ENCODE measurements at regions not wholly inside any gene's neighbourhood (a gene's known extent, or its start where the extent isn't known, plus 50 kb on each side); places are given as distances from the start of the nearest gene placed in this dataset.

DNA sequence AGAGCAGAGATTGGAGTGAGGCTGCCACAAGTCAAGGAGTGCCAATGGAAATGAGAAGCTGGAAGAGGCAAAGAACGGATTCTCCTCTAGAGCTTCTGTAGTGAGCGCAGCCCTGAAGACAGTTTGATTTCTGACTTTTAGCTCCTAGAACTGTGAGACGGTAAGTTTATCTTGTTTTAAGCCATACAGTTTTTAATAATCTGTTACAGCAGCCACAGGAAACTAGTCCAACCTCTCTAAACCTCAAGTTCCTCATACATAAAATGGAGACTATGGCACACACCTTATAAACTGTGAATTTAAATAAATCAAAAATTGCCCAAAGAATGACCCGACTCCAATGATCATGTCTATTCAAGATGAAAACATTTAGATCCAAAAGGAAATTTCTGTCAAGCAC is 596.5 kb downstream of the BCL11A start:
- H3K4me3 Mint-ChIP-seq: no peak overlapping the region
- H3K36me3 Mint-ChIP-seq: no peaks in the 10 kb centered on the region
- no peaks in the 10 kb centered on the region for H3K36me3 ChIP-seq (ENCODE audit: control insufficient read depth, insufficient read depth, low read length)
- peaks cover 0 to 6% (median 0%) of the 10 kb centered on the region in 7 donors for H3K9me3 Mint-ChIP-seq
- no peak overlapping the region for H3K27ac Mint-ChIP-seq
- DNase-seq (no peak), ATAC-seq (ENCODE audit: low read depth in 2 of 2) (no peak)
- no peaks in the 10 kb centered on the region for H3K4me1 ChIP-seq (ENCODE audit: control insufficient read depth, insufficient read depth, low read length, poor library complexity, severe bottlenecking)
- no peak overlapping the region for H3K4me3 ChIP-seq (ENCODE audit: low read depth, low read length)
- H3K27me3 ChIP-seq (ENCODE audit: control insufficient read depth, insufficient read depth, low read length): no peaks in the 10 kb centered on the region
- H3K4me1 Mint-ChIP-seq: no peaks in the 10 kb centered on the region
- H3K27me3 Mint-ChIP-seq: no peaks in the 10 kb centered on the region
- H3K27ac ChIP-seq (ENCODE audit: insufficient read depth, low read length, poor library complexity, severe bottlenecking): no peak overlapping the region
- no peaks in the 10 kb centered on the region for H3K9me3 ChIP-seq (ENCODE audit: control insufficient read depth in 2 of 2, low read length in 2 of 2)

DNA sequence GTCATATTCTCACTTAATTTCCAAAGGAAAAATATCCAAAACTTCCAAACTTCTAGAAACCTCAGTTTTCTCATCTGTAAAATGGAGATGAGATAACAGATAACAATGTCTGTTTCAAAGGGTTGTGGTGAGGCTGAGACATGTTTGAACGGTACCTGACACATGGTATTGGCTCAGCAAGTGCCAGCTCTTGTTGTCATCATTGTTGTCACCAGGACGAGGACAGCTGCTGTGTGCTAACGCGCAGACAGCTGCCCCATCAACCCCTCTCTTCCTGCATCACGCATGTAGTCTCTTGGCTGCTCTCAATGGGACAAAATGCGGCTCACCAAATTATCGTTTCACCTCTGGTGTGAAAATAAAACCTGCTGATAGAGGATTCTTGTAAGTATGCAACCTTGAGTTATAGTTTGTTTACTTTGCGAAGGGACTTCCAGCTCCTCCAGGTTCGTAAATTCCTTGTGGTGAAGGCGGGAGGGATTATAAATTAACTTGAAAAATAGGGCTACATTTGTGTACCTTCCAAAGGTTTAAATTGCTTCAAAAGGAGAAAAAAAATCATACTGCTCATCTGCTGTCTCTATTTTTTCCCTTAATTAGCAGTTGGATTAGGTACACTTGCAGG is 605.4 kb downstream of the BCL11A start:
- no peak overlapping the region for H3K4me3 Mint-ChIP-seq
- DNase-seq (no peak), ATAC-seq (ENCODE audit: low read depth in 2 of 2) (no peak)
- H3K4me1 Mint-ChIP-seq: no peaks in the 10 kb centered on the region
- no peaks in the 10 kb centered on the region for H3K9me3 ChIP-seq (ENCODE audit: control insufficient read depth in 2 of 2, low read length in 2 of 2)
- peaks cover 0 to 3% (median 0%) of the 10 kb centered on the region in 7 donors for H3K9me3 Mint-ChIP-seq
- no peaks in the 10 kb centered on the region for H3K27me3 ChIP-seq (ENCODE audit: control insufficient read depth, insufficient read depth, low read length)
- no peaks in the 10 kb centered on the region for H3K36me3 Mint-ChIP-seq
- no peaks in the 10 kb centered on the region for H3K36me3 ChIP-seq (ENCODE audit: control insufficient read depth, insufficient read depth, low read length)
- H3K4me3 ChIP-seq (ENCODE audit: low read depth, low read length): no peak overlapping the region
- H3K27ac Mint-ChIP-seq: no peak overlapping the region
- H3K27me3 Mint-ChIP-seq: no peaks in the 10 kb centered on the region
- no peak overlapping the region for H3K27ac ChIP-seq (ENCODE audit: insufficient read depth, low read length, poor library complexity, severe bottlenecking)
- no peaks in the 10 kb centered on the region for H3K4me1 ChIP-seq (ENCODE audit: control insufficient read depth, insufficient read depth, low read length, poor library complexity, severe bottlenecking)

DNA sequence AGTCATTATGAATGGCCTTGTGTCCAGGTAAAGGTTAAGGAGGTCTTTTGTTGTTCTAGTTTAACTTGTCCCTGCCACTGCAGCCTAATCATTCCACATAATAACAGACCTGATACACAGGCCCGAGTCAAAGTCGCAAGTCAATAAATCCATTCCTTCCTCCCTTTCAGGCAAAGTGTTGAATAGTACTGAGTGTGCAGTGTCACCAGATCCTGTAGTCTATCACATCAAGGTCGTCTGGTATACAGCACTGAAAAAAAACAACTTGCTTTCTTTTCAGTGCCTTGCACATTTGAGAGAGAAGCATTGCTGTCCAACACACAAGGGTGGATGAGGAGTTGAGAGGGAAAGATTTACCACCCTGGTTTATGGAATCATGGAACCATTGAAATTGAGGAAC is 606.2 kb downstream of the BCL11A start:
- DNase-seq: no peak
- no peaks in the 10 kb centered on the region for H3K36me3 Mint-ChIP-seq

GRCh38 chr2:59939236-59939635 is 614.2 kb downstream of the BCL11A start:
- Mint-ChIP-seq H3K27me3 (no peaks in the 10 kb centered on the region), H3K27ac (no peak overlapping the region), H3K9me3 (peaks cover 0 to 4% (median 0%) of the 10 kb centered on the region in 7 donors), H3K4me1 (no peaks in the 10 kb centered on the region), H3K4me3 (no peak overlapping the region), H3K36me3 (no peaks in the 10 kb centered on the region)
- no peak overlapping the region for H3K4me3 ChIP-seq (ENCODE audit: low read depth, low read length)
- DNase-seq: no peak
- no peak for ATAC-seq (ENCODE audit: low read depth in 2 of 2)
- no peaks in the 10 kb centered on the region for H3K4me1 ChIP-seq (ENCODE audit: control insufficient read depth, insufficient read depth, low read length, poor library complexity, severe bottlenecking)
- no peaks in the 10 kb centered on the region for H3K27me3 ChIP-seq (ENCODE audit: control insufficient read depth, insufficient read depth, low read length)
- no peaks in the 10 kb centered on the region for H3K9me3 ChIP-seq (ENCODE audit: control insufficient read depth in 2 of 2, low read length in 2 of 2)
- no peaks in the 10 kb centered on the region for H3K36me3 ChIP-seq (ENCODE audit: control insufficient read depth, insufficient read depth, low read length)
- H3K27ac ChIP-seq (ENCODE audit: insufficient read depth, low read length, poor library complexity, severe bottlenecking): no peak overlapping the region

More for the DNA sequence above, 606.2 kb downstream of the BCL11A start:
- H3K4me3 Mint-ChIP-seq: no peak overlapping the region
- peaks cover 0 to 3% (median 0%) of the 10 kb centered on the region in 7 donors for H3K9me3 Mint-ChIP-seq
- no peaks in the 10 kb centered on the region for H3K4me1 ChIP-seq (ENCODE audit: control insufficient read depth, insufficient read depth, low read length, poor library complexity, severe bottlenecking)
- H3K27me3 ChIP-seq (ENCODE audit: control insufficient read depth, insufficient read depth, low read length): no peaks in the 10 kb centered on the region
- H3K4me3 ChIP-seq (ENCODE audit: low read depth, low read length): no peak overlapping the region
- H3K27ac Mint-ChIP-seq: no peak overlapping the region
- no peaks in the 10 kb centered on the region for H3K36me3 ChIP-seq (ENCODE audit: control insufficient read depth, insufficient read depth, low read length)
- no peaks in the 10 kb centered on the region for H3K4me1 Mint-ChIP-seq
- no peaks in the 10 kb centered on the region for H3K9me3 ChIP-seq (ENCODE audit: control insufficient read depth in 2 of 2, low read length in 2 of 2)
- no peak for ATAC-seq (ENCODE audit: low read depth in 2 of 2)
- H3K27me3 Mint-ChIP-seq: no peaks in the 10 kb centered on the region
- H3K27ac ChIP-seq (ENCODE audit: insufficient read depth, low read length, poor library complexity, severe bottlenecking): no peak overlapping the region

DNA sequence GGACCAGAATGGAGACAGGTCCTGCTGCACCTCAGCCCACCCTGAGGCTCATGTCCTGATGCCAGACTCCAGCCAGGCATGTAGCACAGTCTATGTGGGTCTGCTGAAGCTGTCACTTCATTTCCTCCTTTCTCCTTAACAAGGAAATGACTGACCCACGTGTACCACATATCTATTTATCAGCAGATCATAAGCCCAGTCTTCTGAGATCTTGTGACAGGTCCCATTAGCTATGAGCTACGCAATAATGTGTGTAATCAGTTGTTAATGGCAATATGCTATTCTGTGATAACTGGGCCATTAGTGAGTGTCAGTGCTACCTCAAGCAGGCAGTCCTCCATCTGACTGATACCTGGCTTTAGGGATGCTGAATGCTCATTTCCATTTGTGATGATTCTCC is 615.3 kb downstream of the BCL11A start:
- no peak for ATAC-seq (ENCODE audit: low read depth in 2 of 2)
- no peaks in the 10 kb centered on the region for H3K27me3 Mint-ChIP-seq
- no peaks in the 10 kb centered on the region for H3K4me1 Mint-ChIP-seq
- H3K27ac Mint-ChIP-seq: no peak overlapping the region
- H3K9me3 ChIP-seq (ENCODE audit: control insufficient read depth in 2 of 2, low read length in 2 of 2): no peaks in the 10 kb centered on the region
- DNase-seq: no peak
- no peaks in the 10 kb centered on the region for H3K36me3 ChIP-seq (ENCODE audit: control insufficient read depth, insufficient read depth, low read length)
- H3K27me3 ChIP-seq (ENCODE audit: control insufficient read depth, insufficient read depth, low read length): no peaks in the 10 kb centered on the region
- H3K4me1 ChIP-seq (ENCODE audit: control insufficient read depth, insufficient read depth, low read length, poor library complexity, severe bottlenecking): no peaks in the 10 kb centered on the region
- no peak overlapping the region for H3K27ac ChIP-seq (ENCODE audit: insufficient read depth, low read length, poor library complexity, severe bottlenecking)
- peaks cover 0 to 4% (median 0%) of the 10 kb centered on the region in 7 donors for H3K9me3 Mint-ChIP-seq
- H3K4me3 ChIP-seq (ENCODE audit: low read depth, low read length): no peak overlapping the region
- no peaks in the 10 kb centered on the region for H3K36me3 Mint-ChIP-seq
- H3K4me3 Mint-ChIP-seq: no peak overlapping the region

GRCh38 chr2:59936048-59936447 is 617.4 kb downstream of the BCL11A start:
- Histone ChIP-seq H3K36me3 (ENCODE audit: control insufficient read depth, insufficient read depth, low read length) (no peaks in the 10 kb centered on the region), H3K9me3 (ENCODE audit: control insufficient read depth in 2 of 2, low read length in 2 of 2) (no peaks in the 10 kb centered on the region), H3K27me3 (ENCODE audit: control insufficient read depth, insufficient read depth, low read length) (no peaks in the 10 kb centered on the region), H3K4me3 (ENCODE audit: low read depth, low read length) (no peak overlapping the region), H3K27ac (ENCODE audit: insufficient read depth, low read length, poor library complexity, severe bottlenecking) (no peak overlapping the region), H3K4me1 (ENCODE audit: control insufficient read depth, insufficient read depth, low read length, poor library complexity, severe bottlenecking) (no peaks in the 10 kb centered on the region)
- peaks cover 0 to 2% (median 0%) of the 10 kb centered on the region in 7 donors for H3K9me3 Mint-ChIP-seq
- H3K4me1 Mint-ChIP-seq: no peaks in the 10 kb centered on the region
- no peaks in the 10 kb centered on the region for H3K27me3 Mint-ChIP-seq
- ATAC-seq (ENCODE audit: low read depth in 2 of 2): no peak
- H3K36me3 Mint-ChIP-seq: no peaks in the 10 kb centered on the region
- no peak overlapping the region for H3K4me3 Mint-ChIP-seq
- no peak overlapping the region for H3K27ac Mint-ChIP-seq
- no peak for DNase-seq

GRCh38 chr2:59935005-59935404 is 618.4 kb downstream of the BCL11A start:
- Mint-ChIP-seq H3K36me3 (no peaks in the 10 kb centered on the region), H3K4me1 (no peaks in the 10 kb centered on the region), H3K9me3 (peaks cover 0 to 3% (median 0%) of the 10 kb centered on the region in 7 donors), H3K4me3 (no peak overlapping the region), H3K27me3 (no peaks in the 10 kb centered on the region), H3K27ac (no peak overlapping the region)
- no peaks in the 10 kb centered on the region for H3K9me3 ChIP-seq (ENCODE audit: control insufficient read depth in 2 of 2, low read length in 2 of 2)
- DNase-seq (no peak), ATAC-seq (ENCODE audit: low read depth in 2 of 2) (no peak)
- H3K27ac ChIP-seq (ENCODE audit: insufficient read depth, low read length, poor library complexity, severe bottlenecking): no peak overlapping the region
- no peaks in the 10 kb centered on the region for H3K36me3 ChIP-seq (ENCODE audit: control insufficient read depth, insufficient read depth, low read length)
- H3K4me3 ChIP-seq (ENCODE audit: low read depth, low read length): no peak overlapping the region
- no peaks in the 10 kb centered on the region for H3K27me3 ChIP-seq (ENCODE audit: control insufficient read depth, insufficient read depth, low read length)
- no peaks in the 10 kb centered on the region for H3K4me1 ChIP-seq (ENCODE audit: control insufficient read depth, insufficient read depth, low read length, poor library complexity, severe bottlenecking)

DNA sequence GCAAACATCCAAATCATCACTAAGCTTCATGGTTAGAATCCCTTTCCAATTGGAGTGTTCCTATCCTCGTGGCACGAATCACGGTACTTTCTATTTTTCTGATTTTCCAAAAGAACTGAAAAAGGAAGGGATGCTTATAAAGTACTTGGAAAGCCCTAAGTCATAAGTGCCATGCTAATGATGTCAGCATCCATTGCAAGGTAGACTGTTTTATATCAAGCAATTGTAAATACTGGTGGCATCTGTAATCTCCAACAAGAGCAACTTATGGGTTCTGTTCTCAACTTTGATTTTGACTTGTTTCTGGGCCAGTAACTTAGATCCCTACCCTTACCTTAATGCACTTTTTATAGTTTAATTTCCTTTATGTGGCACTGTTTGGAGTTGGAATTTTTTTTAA is 619.5 kb downstream of the BCL11A start:
- H3K4me3 Mint-ChIP-seq: no peak overlapping the region
- no peak overlapping the region for H3K4me3 ChIP-seq (ENCODE audit: low read depth, low read length)
- H3K27ac Mint-ChIP-seq: no peak overlapping the region
- H3K36me3 Mint-ChIP-seq: no peaks in the 10 kb centered on the region
- H3K36me3 ChIP-seq (ENCODE audit: control insufficient read depth, insufficient read depth, low read length): no peaks in the 10 kb centered on the region
- DNase-seq: no peak
- H3K4me1 ChIP-seq (ENCODE audit: control insufficient read depth, insufficient read depth, low read length, poor library complexity, severe bottlenecking): no peaks in the 10 kb centered on the region
- H3K27me3 Mint-ChIP-seq: no peaks in the 10 kb centered on the region
- ATAC-seq (ENCODE audit: low read depth in 2 of 2): no peak
- H3K27me3 ChIP-seq (ENCODE audit: control insufficient read depth, insufficient read depth, low read length): no peaks in the 10 kb centered on the region
- no peaks in the 10 kb centered on the region for H3K4me1 Mint-ChIP-seq
- no peak overlapping the region for H3K27ac ChIP-seq (ENCODE audit: insufficient read depth, low read length, poor library complexity, severe bottlenecking)
- H3K9me3 Mint-ChIP-seq: peaks cover 0 to 3% (median 0%) of the 10 kb centered on the region in 7 donors
- H3K9me3 ChIP-seq (ENCODE audit: control insufficient read depth in 2 of 2, low read length in 2 of 2): no peaks in the 10 kb centered on the region

Measured in CD4-positive, CD25-positive, alpha-beta regulatory T cell (primary cell).